ENCODE measurements at regions not wholly inside any gene's neighbourhood (a gene's known extent, or its start where the extent isn't known, plus 50 kb on each side); places are given as distances from the start of the nearest gene placed in this dataset.

GRCh38 chr6:100062621-100063020 is 68.6 kb upstream of the MCHR2 start:
- TF ChIP-seq CTCF (IDR thresholded peaks at IDR 0.05), result no peak
- TF ChIP-seq POLR2A (IDR thresholded peaks at IDR 0.05), result no peak
- TF ChIP-seq POLR2AphosphoS5 (IDR thresholded peaks at IDR 0.05), result no peak
